NCI-H2029 treated with DMSO at 0.1 percent for 48 hours (cell line): ENCODE measurements at regions not wholly inside any gene's neighbourhood (a gene's known extent, or its start where the extent isn't known, plus 50 kb on each side); places are given as distances from the start of the nearest gene placed in this dataset.
A peak's percentile ranks its signal among the peaks of the same experiment; 100 is the strongest.
"Not testable (repeated sequence)": the region's sequence is repeated elsewhere in the genome, so short reads cannot be mapped to it uniquely, and the experiment has no call there.

Experiments used
- DNase-seq: peaks from one replicate; lab custom pipeline; 2025; lab: John Stamatoyannopoulos, UW

GRCh38 chr2:95727420-95727819 lies 135.6 kb downstream of the TRIM43 start:
- not testable (repeated sequence) for DNase-seq

- peak; percentile 29 for DNase-seq
Measured at GRCh38 chr2:95728878-95729596, 137.2 kb downstream of the TRIM43 start.

DNA sequence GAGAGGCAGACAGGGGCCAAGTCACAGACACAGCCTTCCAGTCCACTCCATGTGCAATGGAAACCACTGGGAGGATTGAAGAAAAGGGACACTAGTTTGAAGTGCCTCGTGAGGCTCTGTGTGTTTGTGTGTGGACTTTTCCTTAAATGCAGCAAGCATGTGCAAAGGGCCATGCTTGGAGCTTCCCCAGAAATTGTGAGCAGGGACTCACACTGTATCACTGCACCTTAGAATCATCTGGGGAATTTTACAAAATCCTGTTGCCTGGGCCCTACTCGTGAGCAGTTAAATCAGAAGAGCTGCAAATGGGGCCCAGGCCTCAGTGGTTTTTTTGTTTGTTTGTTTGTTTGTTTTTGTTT lies 137.8 kb downstream of the TRIM43 start:
- DNase-seq, result no peak

- DNase-seq, result no peak
Measured at GRCh38 chr2:95730813-95731212, 139.0 kb downstream of the TRIM43 start.

GRCh38 chr2:95734976-95735890 lies 143.4 kb downstream of the TRIM43 start:
- DNase-seq, result no peak

- DNase-seq, result no peak
Measured at GRCh38 chr2:95738301-95738700, 146.5 kb downstream of the TRIM43 start.

DNA sequence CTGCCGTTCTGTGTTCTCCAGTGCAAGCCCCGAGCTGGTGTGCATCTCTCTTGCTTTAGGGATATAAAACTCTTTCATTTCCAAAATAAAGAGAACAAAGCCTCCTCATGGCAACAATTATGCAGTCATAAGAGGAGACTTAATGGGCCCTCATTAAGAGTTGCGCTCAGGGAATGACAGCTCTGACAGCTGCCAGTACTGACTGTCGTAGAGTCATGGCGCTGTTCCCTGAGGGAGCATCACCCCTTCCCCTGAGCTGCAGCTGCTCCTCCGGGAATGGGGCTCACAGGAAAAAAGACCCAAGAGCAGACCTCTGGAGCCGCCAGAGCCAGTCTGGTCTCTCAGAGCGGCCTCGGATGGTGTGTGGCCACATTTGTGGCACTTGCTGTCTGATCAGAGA lies 160.3 kb downstream of the TRIM43 start:
- not testable (repeated sequence) for DNase-seq

GRCh38 chr2:95753812-95754211 lies 162.0 kb downstream of the TRIM43 start:
- DNase-seq, result not testable (repeated sequence)

GRCh38 chr2:95754213-95754612 lies 162.4 kb downstream of the TRIM43 start:
- not testable (repeated sequence) for DNase-seq

DNA sequence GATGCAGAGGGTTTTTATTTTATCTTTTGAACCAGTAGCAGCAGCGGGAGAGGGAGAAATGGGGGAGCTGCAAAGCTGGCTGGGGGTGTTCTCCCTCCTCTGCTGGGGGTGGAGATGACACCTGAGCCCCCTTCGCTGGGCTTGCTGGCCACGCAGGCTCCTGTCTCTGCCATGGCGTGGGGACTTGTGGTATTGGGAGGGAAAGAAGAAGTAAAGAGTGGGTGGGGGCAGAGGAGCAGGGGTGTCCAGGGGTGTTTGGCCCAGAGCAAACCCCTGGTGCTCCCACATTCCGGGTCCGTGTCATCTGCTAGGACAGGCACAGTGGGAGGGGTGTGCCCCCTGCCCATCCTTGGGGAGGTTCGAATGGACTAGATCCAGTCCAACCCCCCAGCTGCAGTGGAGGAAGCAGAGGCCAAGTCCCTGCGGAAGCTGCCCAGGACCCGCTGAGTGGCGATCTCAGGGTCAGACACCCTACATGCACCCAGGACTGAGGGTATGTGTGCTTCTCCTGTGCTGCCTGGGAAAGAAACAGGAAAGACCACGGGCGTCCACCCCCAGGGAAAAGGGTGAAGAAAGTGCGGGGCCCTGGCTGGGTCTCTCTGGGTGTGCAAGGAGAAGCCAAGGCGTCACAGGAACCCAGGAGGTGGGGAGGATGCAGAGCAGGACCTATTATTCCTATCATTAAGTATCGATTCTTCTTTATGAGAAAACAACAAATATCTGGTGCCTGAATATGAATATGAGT lies 163.2 kb downstream of the TRIM43 start:
- DNase-seq, result not testable (repeated sequence)

- not testable (repeated sequence) for DNase-seq
Measured at GRCh38 chr2:95755956-95756669, 164.3 kb downstream of the TRIM43 start.

DNA sequence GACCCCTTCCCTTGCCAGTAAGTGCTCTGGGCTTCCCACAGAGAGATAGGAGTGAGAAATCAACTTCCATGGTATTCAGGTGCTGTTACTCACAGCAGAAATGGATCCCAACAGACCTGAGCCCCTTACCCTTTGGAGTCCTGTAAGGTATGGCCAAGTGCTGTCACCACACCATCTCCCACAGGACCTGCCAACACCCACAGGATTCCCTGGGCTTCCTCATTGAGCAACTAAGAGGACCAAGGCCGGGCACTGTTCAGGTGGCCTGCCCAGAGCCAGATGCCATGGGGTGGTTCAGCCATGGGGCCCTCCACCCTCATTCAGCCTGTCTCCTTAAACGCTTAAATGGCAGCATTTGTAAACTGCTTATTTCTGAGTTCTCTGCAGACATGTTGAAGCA lies 166.2 kb downstream of the TRIM43 start:
- no peak for DNase-seq

GRCh38 chr2:95759481-95760246 lies 167.9 kb downstream of the TRIM43 start:
- no peak for DNase-seq

DNA sequence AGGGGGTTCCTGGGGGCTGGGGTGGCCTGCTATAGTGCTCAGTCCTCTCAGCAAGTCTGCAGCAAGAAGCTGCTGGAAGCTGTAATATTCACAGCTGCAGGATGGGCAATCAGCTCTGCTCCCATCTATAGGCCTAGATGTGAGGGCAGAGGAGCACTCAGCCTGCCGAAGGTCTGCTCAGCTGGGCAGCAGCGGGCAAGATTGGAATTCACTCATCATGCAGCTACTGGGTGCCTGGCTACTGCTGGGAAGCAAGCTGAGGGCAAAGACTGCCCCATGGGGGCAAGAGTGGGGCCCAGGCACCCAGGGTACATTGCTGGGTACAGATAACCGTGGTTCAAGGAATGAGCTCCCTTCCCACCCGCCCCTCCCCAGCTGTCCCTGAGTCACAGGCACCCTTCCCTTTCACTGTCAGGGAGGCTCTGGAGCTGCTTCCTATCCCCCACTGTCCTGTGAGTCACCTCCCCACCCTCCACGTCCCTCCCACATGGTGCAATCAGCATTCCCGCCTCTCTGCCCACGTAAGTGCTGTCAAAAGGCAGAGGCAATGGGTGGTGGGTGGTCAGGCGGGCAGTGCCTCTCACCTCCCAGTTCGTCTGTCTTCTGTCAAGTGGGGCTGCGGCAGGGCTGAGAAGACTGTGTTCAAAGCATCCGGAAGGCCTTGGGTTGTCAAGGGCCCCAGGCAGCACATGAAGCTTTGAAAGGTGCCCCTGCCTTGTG lies 169.2 kb downstream of the TRIM43 start:
- DNase-seq, result no peak

GRCh38 chr2:95761556-95761955 lies 169.8 kb downstream of the TRIM43 start:
- DNase-seq, result no peak

GRCh38 chr2:95762023-95763021 lies 170.5 kb downstream of the TRIM43 start:
- not testable (repeated sequence) for DNase-seq

DNA sequence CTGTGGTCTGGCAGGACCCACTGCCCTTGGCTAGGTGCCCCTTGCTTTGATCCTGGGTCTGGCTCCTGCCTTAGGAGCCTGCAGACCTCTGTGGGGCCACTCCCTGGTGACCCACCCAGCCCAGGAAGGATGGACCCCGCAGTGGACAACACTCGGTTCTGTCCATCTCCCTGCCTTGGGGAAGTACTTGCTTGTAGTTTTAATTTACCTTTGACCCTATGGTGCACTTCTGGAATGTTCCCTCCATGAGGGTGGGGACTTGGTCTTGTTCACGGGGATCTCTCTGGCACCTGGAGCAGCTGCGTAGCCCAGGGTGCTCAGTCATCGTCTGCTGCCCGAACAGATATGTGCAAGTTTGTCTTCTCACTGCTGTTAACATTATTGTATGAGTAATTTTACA lies 171.3 kb downstream of the TRIM43 start:
- not testable (repeated sequence) for DNase-seq

- not testable (repeated sequence) for DNase-seq
Measured at GRCh38 chr2:95764966-95765365, 173.2 kb downstream of the TRIM43 start.
